GM23248 (cell line): ENCODE measurements at regions not wholly inside any gene's neighbourhood (a gene's known extent, or its start where the extent isn't known, plus 50 kb on each side); places are given as distances from the start of the nearest gene placed in this dataset.

ENCODE experiments used
- EZH2 ChIP-seq: fragments of 200-600 bp; sonication (generic); IDR thresholded peaks from 2 replicates; pipeline ENCODE4 v1.6.1; 2018; ENCODE audit warnings: antibody characterized with exemption, mild to moderate bottlenecking; ENCODE audit not compliant: insufficient read depth, poor library complexity, severe bottlenecking
- EZH2phosphoT487 ChIP-seq: fragments of 200-600 bp; sonication (generic); IDR thresholded peaks from 2 replicates; pipeline ENCODE4 v1.6.1; 2018; ENCODE audit warnings: antibody characterized with exemption, moderate library complexity, mild to moderate bottlenecking, low read depth; ENCODE audit not compliant: insufficient read depth

DNA sequence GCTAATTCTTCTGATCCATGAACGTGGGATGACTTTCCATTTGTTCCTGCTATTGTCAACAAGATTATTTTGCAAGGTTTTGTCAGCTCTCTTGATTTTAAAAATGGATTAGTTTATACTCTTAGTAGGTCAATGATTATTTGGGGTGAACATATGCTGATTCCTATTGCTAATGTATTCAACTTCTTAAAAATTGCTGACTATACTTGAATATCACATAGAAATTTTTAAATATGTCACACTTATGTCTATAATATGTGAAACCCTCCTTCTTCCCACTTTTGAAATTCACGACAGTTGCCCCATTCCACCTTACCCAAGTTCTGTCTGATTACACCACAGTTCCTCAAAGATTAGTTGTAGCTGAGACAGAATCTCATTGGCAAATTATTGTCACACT is 465.7 kb upstream of the TENM3 start:
- TF ChIP-seq EZH2phosphoT487: no peak
- TF ChIP-seq EZH2: no peak
